GM12878 (cell line): ENCODE measurements at regions not wholly inside any gene's neighbourhood (a gene's known extent, or its start where the extent isn't known, plus 50 kb on each side); places are given as distances from the start of the nearest gene placed in this dataset.

Source experiments
- ATAC-seq: fragments of 200-7000 bp; cut with Tn5 transposase; 3 replicates; pipeline ENCODE4 v1.9.1; 2020; ENCODE audit warnings: mild to moderate bottlenecking, moderate library complexity
- BruUV-seq: library from RNA; stranded (reverse); fragments of 400-500 nt; replicated peaks from 2 replicates; lab custom pipeline; 2021; lab: Mats Ljungman, UMichigan
- CTCF ChIA-PET: fragments of 300-600 bp; sonication (Branson Sonifier 250); formaldehyde crosslinking; extraction: SDS; loops from one replicate; lab custom pipeline; 2021; ENCODE audit warnings: inconsistent platforms; lab: Yijun Ruan, JAX
- POLR2A ChIA-PET: fragments of 350-600 bp; formaldehyde crosslinking; extraction: SDS; loops from one replicate; lab custom pipeline; 2021; ENCODE audit warnings: inconsistent platforms; lab: Charles Lee
- RAD21 ChIA-PET: fragments of 300-600 bp; sonication (Branson Sonifier 250); formaldehyde crosslinking; loops from one replicate; lab custom pipeline; 2023; ENCODE audit warnings: antibody characterized with exemption; ENCODE audit not compliant: unreplicated experiment; lab: Charles Lee
- SMC1A ChIA-PET: fragments of 300-600 bp; sonication (Branson Sonifier 250); formaldehyde crosslinking; loops from one replicate; lab custom pipeline; 2023; ENCODE audit not compliant: unreplicated experiment, uncharacterized antibody; lab: Charles Lee
- DNase-seq: peaks from one replicate; pipeline ENCODE4 v3.0.0-alpha.2; 2011; ENCODE audit warnings: low read depth, low spot score
- FAIRE-seq: peaks from 3 replicates; lab custom pipeline; 2011; peaks lifted over from hg19 to GRCh38; lab: Jason Lieb, UNC
- H2AFZ ChIP-seq: 2 replicates; pipeline ENCODE4 v1.6.0; 2011; ENCODE audit warnings: low read depth, low read length, control low read depth; ENCODE audit not compliant: control insufficient read depth
- H3K27ac ChIP-seq: 2 replicates; pipeline ENCODE4 v1.5.1; 2011; ENCODE audit warnings: control low read depth; ENCODE audit not compliant: control insufficient read depth, insufficient read depth
- H3K27me3 ChIP-seq, 2 experiments: replicated peaks in 1 of 2; 2 replicates each; pipeline versions ENCODE4 v1.6.0 to v1.6.1; 2011; ENCODE audit warnings: low read length in 1 of 2; ENCODE audit not compliant: control insufficient read depth in 2 of 2, insufficient read depth in 2 of 2
- H3K36me3 ChIP-seq, 2 experiments: 2 replicates each; pipeline ENCODE4 v1.5.1; 2011; ENCODE audit warnings: low read length in 1 of 2; ENCODE audit not compliant: control insufficient read depth in 2 of 2, insufficient read depth in 2 of 2
- H3K4me1 ChIP-seq: 2 replicates; pipeline ENCODE4 v1.6.1; 2011; ENCODE audit warnings: mild to moderate bottlenecking, low read length, moderate library complexity, mixed read lengths; ENCODE audit not compliant: control insufficient read depth, insufficient read depth
- H3K4me2 ChIP-seq: 2 replicates; pipeline ENCODE4 v1.6.0; 2011; ENCODE audit warnings: control low read depth; ENCODE audit not compliant: control insufficient read depth, insufficient read depth
- H3K4me3 ChIP-seq: fragments of 200-600 bp; sonication (generic); 2 replicates; pipeline ENCODE4 v1.5.1; 2016
- H3K79me2 ChIP-seq: 2 replicates; pipeline ENCODE4 v1.6.0; 2011; ENCODE audit warnings: low read length; ENCODE audit not compliant: control insufficient read depth, insufficient read depth
- H3K9ac ChIP-seq: 2 replicates; pipeline ENCODE4 v1.8.0; 2011; ENCODE audit warnings: low read length, control low read depth, mixed read lengths; ENCODE audit not compliant: control insufficient read depth, insufficient read depth
- H3K9me3 ChIP-seq: replicated peaks from 3 replicates; pipeline ENCODE4 v1.5.1; 2011; ENCODE audit warnings: mild to moderate bottlenecking, low read length; ENCODE audit not compliant: control insufficient read depth, insufficient read depth
- H4K20me1 ChIP-seq: 2 replicates; pipeline ENCODE4 v1.6.0; 2011; ENCODE audit not compliant: control insufficient read depth, insufficient read depth
- BCLAF1 ChIP-seq: fragments of 450-650 bp; IDR thresholded peaks from 2 replicates; pipeline ENCODE4 v1.6.1; 2017; ENCODE audit warnings: antibody characterized with exemption, mild to moderate bottlenecking, moderate library complexity
- BHLHE40 ChIP-seq, 2 experiments: fragments of 450-650 bp in 1 of 2; IDR thresholded peaks; 2 replicates each; pipeline ENCODE4 v1.6.1; 2011 to 2017; ENCODE audit warnings: low read depth in 2 of 2, borderline replicate concordance in 1 of 2, improper control_type of control experiment in 1 of 2, low read length in 1 of 2, mild to moderate bottlenecking in 1 of 2
- EZH2 ChIP-seq: IDR thresholded peaks from 2 replicates; pipeline ENCODE4 v1.6.1; 2012; ENCODE audit warnings: low read depth, mild to moderate bottlenecking, control low read depth, inconsistent platforms, low read length, borderline replicate concordance; ENCODE audit not compliant: control insufficient read depth
- HCFC1 ChIP-seq: fragments of 150-350 bp; IDR thresholded peaks from 2 replicates; pipeline ENCODE4 v1.6.1; 2014; ENCODE audit warnings: low read length
- RAD21 ChIP-seq: IDR thresholded peaks from 2 replicates; pipeline ENCODE4 v1.6.1; 2011; ENCODE audit warnings: mild to moderate bottlenecking, low read depth, low read length, moderate library complexity; ENCODE audit not compliant: insufficient read depth
- RBBP5 ChIP-seq: fragments of 200-600 bp; sonication (generic); conservative IDR thresholded peaks from 2 replicates; pipeline ENCODE4 v1.6.1; 2016
- SMARCA5 ChIP-seq: fragments of 450-650 bp; IDR thresholded peaks from 2 replicates; pipeline ENCODE4 v1.6.1; 2017; ENCODE audit warnings: mild to moderate bottlenecking
- SPI1 ChIP-seq: IDR thresholded peaks from 2 replicates; pipeline ENCODE4 v1.6.1; 2011; ENCODE audit warnings: low read depth, mild to moderate bottlenecking, low read length, moderate library complexity, borderline replicate concordance; ENCODE audit not compliant: insufficient read depth
- STAT1 ChIP-seq: fragments of 450-650 bp; conservative IDR thresholded peaks from 2 replicates; pipeline ENCODE4 v1.6.1; 2014; ENCODE audit warnings: antibody characterized with exemption, mild to moderate bottlenecking
- TBL1XR1 ChIP-seq: IDR thresholded peaks from 2 replicates; pipeline ENCODE4 v1.6.1; 2012; ENCODE audit warnings: low read depth, low read length, improper control_type of control experiment
- ZNF217 ChIP-seq: fragments of 450-650 bp; IDR thresholded peaks from 2 replicates; pipeline ENCODE4 v1.6.1; 2017; ENCODE audit warnings: antibody characterized with exemption, mild to moderate bottlenecking
- WGBS: methylation state at CpG from one replicate; pipeline ENCODE4 v1.1.6; 2016; ENCODE audit warnings: low lambda C conversion rate; ENCODE audit not compliant: insufficient replicate concordance, insufficient coverage; ENCODE audit errors: missing lambda C conversion rate; 5-methylcytosine and 5-hydroxymethylcytosine counted together
- in situ Hi-C: fragments of 300-500 bp; cut with MboI; formaldehyde crosslinking; loops from 9 replicates; pipeline ENCODE4 v1.14.3; 2018; ENCODE audit warnings: mixed read lengths
- intact Hi-C: fragments of 100-400 bp; cut with micrococcal nuclease; formaldehyde crosslinking; loops from one replicate; pipeline ENCODE4 v1.14.2; 2022; ENCODE audit not compliant: unreplicated experiment

- TF ChIP-seq RBBP5 (no peak), ZNF217 (no peak), RAD21 (no peak), TBL1XR1 (no peak), BHLHE40 (IDR thresholded peaks at IDR 0.05; ENCODE audit: borderline replicate concordance in 1 of 2, low read depth in 2 of 2, low read length in 1 of 2) (no peak), EZH2 (no peak), STAT1 (no peak)
Measured at GRCh38 chr12:113719911-113720591, 246.1 kb downstream of the RBM19 start (continued).

- Histone ChIP-seq H3K36me3 (no peaks in the 10 kb centered on the region), H3K27ac (no peak overlapping the region), H2AFZ (no peak overlapping the region), H3K9ac (no peak overlapping the region), H4K20me1 (no peaks in the 10 kb centered on the region), H3K9me3 (no peaks in the 10 kb centered on the region), H3K4me2 (no peak overlapping the region), H3K27me3 (peaks cover 0 to 4% of the 10 kb centered on the region in 2 experiments; a peak in 2 of 4 replicates), H3K79me2 (no peaks in the 10 kb centered on the region), H3K4me1 (no peaks in the 10 kb centered on the region), H3K4me3 (no peak overlapping the region)
- POLR2A ChIA-PET: no interaction called here
- DNase-seq (no peak), ATAC-seq (no peak), FAIRE-seq (no peak)
- TF ChIP-seq SMARCA5 (no peak), SPI1 (no peak), HCFC1 (no peak), EZH2 (no peak), BCLAF1 (no peak)
- SMC1A ChIA-PET: no interaction called here
- WGBS: 2% methylated on average over 2 of the region's 2 CpGs
- intact Hi-C loops (no loop called here), in situ Hi-C loops (no loop called here)
- CTCF ChIA-PET: no interaction called here
- BruUV-seq: no TSS peak
- RAD21 ChIA-PET: no interaction called here
Measured at GRCh38 chr12:113713156-113713555, 241.5 kb upstream of the LHX5 start.
